HFFc6 (cell line): ENCODE measurements at regions not wholly inside any gene's neighbourhood (a gene's known extent, or its start where the extent isn't known, plus 50 kb on each side); places are given as distances from the start of the nearest gene placed in this dataset.

Experiments
- DNase-seq: peaks from one replicate; pipeline ENCODE4 v3.0.0-alpha.2; 2018
- H3K27ac Mint-ChIP-seq: 2 replicates; pipeline ENCODE4 v1.8.0; 2020; ENCODE audit warnings: mild to moderate bottlenecking, mixed read lengths
- H3K27me3 Mint-ChIP-seq: 2 replicates; pipeline ENCODE4 v1.8.0; 2021; ENCODE audit warnings: mild to moderate bottlenecking, moderate library complexity, mixed read lengths; ENCODE audit not compliant: insufficient read depth
- H3K36me3 Mint-ChIP-seq: 2 replicates; pipeline ENCODE4 v1.8.0; 2021; ENCODE audit warnings: low read depth, mixed read lengths
- H3K4me1 Mint-ChIP-seq: 2 replicates; pipeline ENCODE4 v1.8.0; 2020; ENCODE audit warnings: low read depth, mixed read lengths
- H3K4me3 Mint-ChIP-seq: 2 replicates; pipeline ENCODE4 v1.8.0; 2020; ENCODE audit warnings: mild to moderate bottlenecking, moderate library complexity, mixed read lengths
- H3K9me3 Mint-ChIP-seq: 2 replicates; pipeline ENCODE4 v1.8.0; 2020; ENCODE audit warnings: mild to moderate bottlenecking, mixed read lengths
- TF ChIP-seq, protein P1 (sequence below): fragments of 200-600 bp; sonication (generic); IDR thresholded peaks from 2 replicates; pipeline ENCODE4 v1.5.0; 2021; ENCODE audit warnings: antibody characterized with exemption, mild to moderate bottlenecking

DNA sequence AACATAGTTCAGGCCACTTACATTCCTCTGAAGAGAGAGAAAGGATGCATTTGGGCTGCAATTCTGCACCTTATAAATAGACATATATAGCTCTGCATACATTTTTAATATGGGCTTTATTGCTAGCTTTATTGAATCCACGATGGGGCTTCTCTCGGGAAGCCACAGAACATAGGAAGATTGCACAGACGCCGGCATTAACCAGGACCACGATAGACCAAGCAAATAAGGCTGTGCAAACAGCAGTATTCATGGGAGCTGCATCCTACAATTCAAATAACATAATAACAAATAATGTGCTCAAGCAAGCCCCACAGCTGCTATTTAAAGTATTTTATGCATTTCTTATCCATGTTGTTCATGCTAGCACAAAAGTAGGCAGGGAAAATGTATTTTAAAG, 432.3 kb downstream of the TMEM114 start:
- Mint-ChIP-seq H3K27ac (no peak overlapping the region), H3K36me3 (no peaks in the 10 kb centered on the region), H3K27me3 (no peaks in the 10 kb centered on the region; the same call in 1 of the 2 replicates), H3K4me1 (no peaks in the 10 kb centered on the region), H3K4me3 (no peak overlapping the region), H3K9me3 (peaks cover 70% of the 10 kb centered on the region)
- no peak for DNase-seq
- TF ChIP-seq, protein P1, sequence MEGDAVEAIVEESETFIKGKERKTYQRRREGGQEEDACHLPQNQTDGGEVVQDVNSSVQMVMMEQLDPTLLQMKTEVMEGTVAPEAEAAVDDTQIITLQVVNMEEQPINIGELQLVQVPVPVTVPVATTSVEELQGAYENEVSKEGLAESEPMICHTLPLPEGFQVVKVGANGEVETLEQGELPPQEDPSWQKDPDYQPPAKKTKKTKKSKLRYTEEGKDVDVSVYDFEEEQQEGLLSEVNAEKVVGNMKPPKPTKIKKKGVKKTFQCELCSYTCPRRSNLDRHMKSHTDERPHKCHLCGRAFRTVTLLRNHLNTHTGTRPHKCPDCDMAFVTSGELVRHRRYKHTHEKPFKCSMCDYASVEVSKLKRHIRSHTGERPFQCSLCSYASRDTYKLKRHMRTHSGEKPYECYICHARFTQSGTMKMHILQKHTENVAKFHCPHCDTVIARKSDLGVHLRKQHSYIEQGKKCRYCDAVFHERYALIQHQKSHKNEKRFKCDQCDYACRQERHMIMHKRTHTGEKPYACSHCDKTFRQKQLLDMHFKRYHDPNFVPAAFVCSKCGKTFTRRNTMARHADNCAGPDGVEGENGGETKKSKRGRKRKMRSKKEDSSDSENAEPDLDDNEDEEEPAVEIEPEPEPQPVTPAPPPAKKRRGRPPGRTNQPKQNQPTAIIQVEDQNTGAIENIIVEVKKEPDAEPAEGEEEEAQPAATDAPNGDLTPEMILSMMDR, result no peak

DNA sequence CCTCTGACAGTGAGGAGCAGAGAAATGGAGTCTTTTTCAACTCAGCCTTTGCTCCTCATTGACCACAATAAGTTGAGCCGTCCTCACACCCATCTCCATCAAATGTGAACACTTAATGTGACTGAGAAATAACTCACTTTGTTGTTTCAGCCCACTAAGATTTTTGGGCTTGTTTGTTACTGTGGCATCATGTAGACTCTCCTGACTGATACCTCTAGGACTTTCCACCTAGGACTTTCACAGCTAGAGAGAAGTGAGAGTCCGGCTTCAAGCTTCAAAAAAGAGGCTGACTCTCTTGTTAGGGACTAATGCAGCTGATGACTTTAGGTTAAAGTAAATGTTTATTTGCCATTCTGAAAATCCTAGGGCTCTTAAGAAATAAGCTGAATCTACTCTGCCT, 435.0 kb downstream of the TMEM114 start:
- H3K27ac Mint-ChIP-seq, result no peak overlapping the region
- no peaks in the 10 kb centered on the region for H3K4me1 Mint-ChIP-seq
- H3K4me3 Mint-ChIP-seq, result no peak overlapping the region
- no peaks in the 10 kb centered on the region; the same call in 1 of the 2 replicates for H3K27me3 Mint-ChIP-seq
- H3K9me3 Mint-ChIP-seq, result peaks cover 58% of the 10 kb centered on the region
- TF ChIP-seq, protein P1, result no peak
- H3K36me3 Mint-ChIP-seq, result no peaks in the 10 kb centered on the region
- DNase-seq, result no peak

DNA sequence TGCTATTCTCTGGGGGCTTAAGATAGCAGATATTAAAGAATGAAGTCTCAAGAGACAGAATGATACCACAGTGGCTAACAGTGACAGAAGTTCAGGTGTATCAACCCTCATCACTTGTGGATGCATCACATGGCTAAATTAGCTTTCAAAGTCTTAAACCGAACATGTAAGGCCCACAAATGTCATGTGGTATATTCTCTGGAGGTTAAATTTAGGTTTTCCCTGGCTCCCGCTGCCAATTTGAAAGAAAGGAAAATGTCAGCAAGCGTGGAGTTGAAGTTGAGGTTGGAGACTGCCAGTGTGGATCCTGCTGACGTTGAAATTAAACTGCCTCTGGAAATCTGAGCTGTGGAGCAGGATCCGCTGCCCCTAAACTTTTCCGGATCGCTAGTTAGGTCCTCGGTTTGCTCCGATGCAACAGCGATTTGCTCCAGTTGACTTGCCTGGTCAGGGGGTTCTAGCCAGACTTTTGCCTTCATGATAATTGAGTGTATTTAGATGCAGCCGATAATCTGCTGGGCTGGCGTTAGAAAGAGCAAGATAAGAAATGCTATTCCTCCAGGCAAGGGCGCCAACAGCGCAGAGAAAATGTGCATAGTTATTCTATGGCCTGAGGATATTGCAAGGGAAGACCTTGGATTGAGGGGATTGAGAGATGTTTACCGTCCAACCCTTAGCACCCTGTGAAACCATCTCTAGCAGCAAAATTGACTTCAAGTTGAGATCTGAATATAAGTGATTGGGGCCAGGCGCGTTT, 443.9 kb downstream of the TMEM114 start:
- H3K27me3 Mint-ChIP-seq, result no peaks in the 10 kb centered on the region
- H3K36me3 Mint-ChIP-seq, result no peaks in the 10 kb centered on the region
- no peak overlapping the region for H3K4me3 Mint-ChIP-seq

DNA sequence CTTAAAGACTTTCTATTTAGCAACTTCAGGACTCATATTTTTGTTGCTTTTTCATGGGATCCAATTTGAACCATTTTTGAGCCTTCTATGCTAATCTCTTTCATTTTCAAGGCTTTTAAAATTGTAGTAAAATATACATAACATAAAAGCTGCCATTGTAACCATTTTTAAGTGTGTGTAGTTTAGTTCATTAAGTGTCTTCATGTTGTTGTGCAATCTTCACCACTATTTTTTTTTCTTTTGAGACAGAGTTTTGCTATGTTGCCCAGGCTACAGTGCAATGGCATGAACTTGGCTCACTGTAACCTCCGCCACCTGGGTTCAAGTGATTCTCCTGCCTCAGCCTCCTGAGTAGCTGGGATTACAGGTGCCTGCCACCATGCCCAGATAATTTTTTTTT, 451.6 kb downstream of the TMEM114 start:
- no peak for DNase-seq

More for the DNA sequence above, 443.9 kb downstream of the TMEM114 start:
- Mint-ChIP-seq H3K27ac (no peak overlapping the region), H3K4me1 (no peaks in the 10 kb centered on the region), H3K9me3 (peaks cover 33% of the 10 kb centered on the region)
- no peak for DNase-seq
- TF ChIP-seq, protein P1, result no peak

DNA sequence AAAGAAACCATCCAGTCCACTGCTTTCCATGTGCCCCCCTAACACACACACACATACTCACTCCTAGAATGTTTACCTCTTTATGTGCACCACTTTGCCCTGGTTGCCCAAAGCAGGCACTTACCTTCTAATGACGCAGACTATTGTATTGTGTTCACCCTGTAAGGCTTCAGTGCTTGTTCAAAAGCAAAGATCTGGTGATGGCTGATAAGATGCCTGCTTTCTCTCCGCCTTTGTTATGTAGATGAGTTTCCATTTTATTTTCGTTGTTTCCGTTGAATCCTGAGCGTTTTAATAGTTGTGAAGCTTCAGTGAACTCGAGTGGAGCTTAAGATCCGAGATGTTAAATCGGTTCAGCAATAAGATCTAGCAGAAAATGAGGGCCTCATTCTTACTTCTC, 452.7 kb downstream of the TMEM114 start:
- Mint-ChIP-seq H3K27me3 (no peaks in the 10 kb centered on the region), H3K27ac (no peak overlapping the region), H3K36me3 (peaks cover 7% of the 10 kb centered on the region; the same call in 1 of the 2 replicates), H3K4me1 (no peaks in the 10 kb centered on the region), H3K4me3 (no peak overlapping the region), H3K9me3 (peaks cover 36% of the 10 kb centered on the region)
- TF ChIP-seq, protein P1, result no peak
- DNase-seq, result no peak

More for the DNA sequence above, 451.6 kb downstream of the TMEM114 start:
- Mint-ChIP-seq H3K9me3 (peaks cover 36% of the 10 kb centered on the region), H3K4me3 (no peak overlapping the region), H3K4me1 (no peaks in the 10 kb centered on the region), H3K27me3 (no peaks in the 10 kb centered on the region), H3K36me3 (peaks cover 7% of the 10 kb centered on the region; the same call in 1 of the 2 replicates), H3K27ac (no peak overlapping the region)
- TF ChIP-seq, protein P1, result no peak
